ENCODE measurements at regions not wholly inside any gene's neighbourhood (a gene's known extent, or its start where the extent isn't known, plus 50 kb on each side); places are given as distances from the start of the nearest gene placed in this dataset.

DNA sequence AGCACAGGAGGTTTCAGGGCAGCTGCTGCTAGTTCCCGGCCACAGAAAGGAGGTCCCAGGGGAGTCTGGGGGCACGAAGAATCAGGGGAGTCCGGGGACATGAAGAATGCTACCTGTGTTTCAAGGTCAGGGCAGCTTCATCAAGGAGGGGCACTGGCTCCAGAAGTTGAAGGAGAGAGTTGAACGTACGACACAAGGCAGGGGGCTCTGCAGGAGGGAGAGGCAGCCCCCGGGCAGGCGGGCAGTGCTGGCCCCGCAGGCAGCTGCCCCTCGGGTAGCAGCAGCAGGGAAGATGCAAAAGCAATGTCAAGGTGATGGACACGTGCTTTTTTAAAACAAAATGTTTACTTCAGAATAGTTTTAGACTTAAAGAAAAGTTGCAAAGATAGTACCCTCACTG is 134.7 kb upstream of the RNF32 start:
- TF ChIP-seq, protein P1, sequence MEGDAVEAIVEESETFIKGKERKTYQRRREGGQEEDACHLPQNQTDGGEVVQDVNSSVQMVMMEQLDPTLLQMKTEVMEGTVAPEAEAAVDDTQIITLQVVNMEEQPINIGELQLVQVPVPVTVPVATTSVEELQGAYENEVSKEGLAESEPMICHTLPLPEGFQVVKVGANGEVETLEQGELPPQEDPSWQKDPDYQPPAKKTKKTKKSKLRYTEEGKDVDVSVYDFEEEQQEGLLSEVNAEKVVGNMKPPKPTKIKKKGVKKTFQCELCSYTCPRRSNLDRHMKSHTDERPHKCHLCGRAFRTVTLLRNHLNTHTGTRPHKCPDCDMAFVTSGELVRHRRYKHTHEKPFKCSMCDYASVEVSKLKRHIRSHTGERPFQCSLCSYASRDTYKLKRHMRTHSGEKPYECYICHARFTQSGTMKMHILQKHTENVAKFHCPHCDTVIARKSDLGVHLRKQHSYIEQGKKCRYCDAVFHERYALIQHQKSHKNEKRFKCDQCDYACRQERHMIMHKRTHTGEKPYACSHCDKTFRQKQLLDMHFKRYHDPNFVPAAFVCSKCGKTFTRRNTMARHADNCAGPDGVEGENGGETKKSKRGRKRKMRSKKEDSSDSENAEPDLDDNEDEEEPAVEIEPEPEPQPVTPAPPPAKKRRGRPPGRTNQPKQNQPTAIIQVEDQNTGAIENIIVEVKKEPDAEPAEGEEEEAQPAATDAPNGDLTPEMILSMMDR (IDR thresholded peaks at IDR 0.05) = no peak
- TF ChIP-seq POLR2A (IDR thresholded peaks at IDR 0.05) = no peak

All from esophagus squamous epithelium (tissue), 4 donors.